A673 (cell line): ENCODE measurements at regions not wholly inside any gene's neighbourhood (a gene's known extent, or its start where the extent isn't known, plus 50 kb on each side); places are given as distances from the start of the nearest gene placed in this dataset.

ENCODE experiments used
- BruUV-seq: library from RNA; stranded (reverse); fragments of 400-500 nt; replicated peaks from 2 replicates; lab custom pipeline; 2021; lab: Mats Ljungman, UMichigan
- CTCF ChIA-PET: fragments of 300-600 bp; sonication (Branson Sonifier 250); formaldehyde crosslinking; loops from one replicate; lab custom pipeline; 2022; ENCODE audit warnings: antibody characterized with exemption; lab: Charles Lee
- POLR2A ChIA-PET: fragments of 300-600 bp; sonication (Branson Sonifier 250); formaldehyde crosslinking; loops from one replicate; lab custom pipeline; 2022; ENCODE audit warnings: antibody characterized with exemption; ENCODE audit not compliant: low non-redundant PET; lab: Charles Lee
- DNase-seq: peaks from one replicate; pipeline ENCODE4 v3.0.0-alpha.2; 2015; ENCODE audit warnings: low spot score
- H3K27ac ChIP-seq: fragments of 200-600 bp; sonication (generic); 2 replicates; pipeline ENCODE4 v1.5.1; 2016; ENCODE audit warnings: mixed run types, low read depth, mild to moderate bottlenecking, mixed read lengths, antibody characterized with exemption, low read length; ENCODE audit not compliant: poor library complexity, severe bottlenecking
- H3K27me3 ChIP-seq: fragments of 200-600 bp; sonication (generic); replicated peaks from 2 replicates; pipeline ENCODE4 v1.6.1; 2017; ENCODE audit warnings: mixed run types, low read depth, mild to moderate bottlenecking, mixed read lengths, antibody characterized with exemption, low read length; ENCODE audit not compliant: insufficient read depth, poor library complexity
- H3K36me3 ChIP-seq: fragments of 200-600 bp; sonication (generic); 2 replicates; pipeline ENCODE4 v1.6.1; 2016; ENCODE audit warnings: mixed run types, mild to moderate bottlenecking, mixed read lengths, antibody characterized with exemption, low read length; ENCODE audit not compliant: insufficient read depth, poor library complexity, severe bottlenecking
- H3K4me1 ChIP-seq: fragments of 200-600 bp; sonication (generic); 2 replicates; pipeline ENCODE4 v1.6.1; 2017; ENCODE audit warnings: mixed run types, mild to moderate bottlenecking, mixed read lengths, antibody characterized with exemption, low read length; ENCODE audit not compliant: insufficient read depth, poor library complexity, severe bottlenecking
- H3K4me3 ChIP-seq: fragments of 200-600 bp; sonication (generic); 2 replicates; pipeline ENCODE4 v1.5.1; 2016; ENCODE audit warnings: low read depth, mixed run types, mild to moderate bottlenecking, mixed read lengths, low read length; ENCODE audit not compliant: poor library complexity, severe bottlenecking
- H3K9me3 ChIP-seq: fragments of 200-600 bp; sonication (generic); 2 replicates; pipeline ENCODE4 v1.6.1; 2016; ENCODE audit warnings: mixed run types, low read depth, mild to moderate bottlenecking, mixed read lengths, antibody characterized with exemption, low read length; ENCODE audit not compliant: poor library complexity, severe bottlenecking
- EZH2 ChIP-seq: fragments of 200-600 bp; sonication (generic); IDR thresholded peaks from 2 replicates; pipeline ENCODE4 v1.6.1; 2017; ENCODE audit warnings: borderline replicate concordance, low read depth, mild to moderate bottlenecking, mixed read lengths, antibody characterized with exemption, low read length; ENCODE audit not compliant: poor library complexity, severe bottlenecking
- intact Hi-C: fragments of 100-400 bp; cut with micrococcal nuclease; formaldehyde crosslinking; loops from one replicate; pipeline ENCODE4 v1.10.0; 2022; ENCODE audit not compliant: unreplicated experiment
- TF ChIP-seq, protein P1 (sequence below): fragments of 300-800, 200-600 bp; sonication (generic); conservative IDR thresholded peaks from 2 replicates; pipeline ENCODE4 v1.5.1; 2017; ENCODE audit warnings: low read depth, mild to moderate bottlenecking, antibody characterized with exemption, low read length, moderate library complexity, mixed read lengths

- CTCF ChIA-PET = no interaction called here
- intact Hi-C loops = no loop called here
Observed at GRCh38 chr6:42503894-42504293, 52.2 kb upstream of the TRERF1 start.

GRCh38 chr6:42502990-42503389 is 51.3 kb upstream of the TRERF1 start:
- intact Hi-C loops = no loop called here

More at GRCh38 chr6:42503894-42504293, 52.2 kb upstream of the TRERF1 start:
- H3K27ac ChIP-seq = no peak overlapping the region
- no peaks in the 10 kb centered on the region for H3K4me1 ChIP-seq
- TF ChIP-seq, protein P1, sequence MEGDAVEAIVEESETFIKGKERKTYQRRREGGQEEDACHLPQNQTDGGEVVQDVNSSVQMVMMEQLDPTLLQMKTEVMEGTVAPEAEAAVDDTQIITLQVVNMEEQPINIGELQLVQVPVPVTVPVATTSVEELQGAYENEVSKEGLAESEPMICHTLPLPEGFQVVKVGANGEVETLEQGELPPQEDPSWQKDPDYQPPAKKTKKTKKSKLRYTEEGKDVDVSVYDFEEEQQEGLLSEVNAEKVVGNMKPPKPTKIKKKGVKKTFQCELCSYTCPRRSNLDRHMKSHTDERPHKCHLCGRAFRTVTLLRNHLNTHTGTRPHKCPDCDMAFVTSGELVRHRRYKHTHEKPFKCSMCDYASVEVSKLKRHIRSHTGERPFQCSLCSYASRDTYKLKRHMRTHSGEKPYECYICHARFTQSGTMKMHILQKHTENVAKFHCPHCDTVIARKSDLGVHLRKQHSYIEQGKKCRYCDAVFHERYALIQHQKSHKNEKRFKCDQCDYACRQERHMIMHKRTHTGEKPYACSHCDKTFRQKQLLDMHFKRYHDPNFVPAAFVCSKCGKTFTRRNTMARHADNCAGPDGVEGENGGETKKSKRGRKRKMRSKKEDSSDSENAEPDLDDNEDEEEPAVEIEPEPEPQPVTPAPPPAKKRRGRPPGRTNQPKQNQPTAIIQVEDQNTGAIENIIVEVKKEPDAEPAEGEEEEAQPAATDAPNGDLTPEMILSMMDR = no peak
- TF ChIP-seq EZH2 = no peak
- BruUV-seq = no TSS peak
- H3K36me3 ChIP-seq = no peaks in the 10 kb centered on the region
- POLR2A ChIA-PET = no interaction called here
- no peak for DNase-seq
- H3K9me3 ChIP-seq = no peaks in the 10 kb centered on the region
- no peak overlapping the region for H3K4me3 ChIP-seq
- no peaks in the 10 kb centered on the region for H3K27me3 ChIP-seq

DNA sequence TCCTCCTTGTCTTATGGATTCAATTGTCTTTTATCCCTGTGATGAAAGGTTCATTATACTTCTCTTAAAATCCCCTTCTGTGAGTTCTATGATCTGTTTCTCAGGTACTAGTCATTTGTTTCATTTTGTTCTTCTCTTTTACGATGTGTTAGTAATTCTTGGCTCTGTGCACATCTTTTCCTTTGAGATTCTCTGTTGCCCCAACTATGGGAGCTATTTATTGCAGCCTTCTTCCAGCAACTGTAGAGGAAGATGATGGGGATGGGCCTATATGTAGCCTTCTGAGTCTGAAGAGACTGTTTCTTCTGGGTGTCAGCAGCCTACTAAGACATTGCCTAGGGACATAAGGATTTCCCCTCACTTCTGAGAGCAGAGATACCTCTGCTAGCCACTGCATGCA is 50.4 kb upstream of the TRERF1 start:
- no peak overlapping the region for H3K27ac ChIP-seq
- CTCF ChIA-PET = no interaction called here
- DNase-seq = no peak
- POLR2A ChIA-PET = interaction anchor here (0.5 kb wide), 1 partner anchor 285 kb away, joined by 3 read pairs; no protein-coding TSS in a partner anchor
- no peaks in the 10 kb centered on the region for H3K4me1 ChIP-seq
- BruUV-seq = no TSS peak
- no peaks in the 10 kb centered on the region for H3K9me3 ChIP-seq
- intact Hi-C loops = no loop called here
- H3K27me3 ChIP-seq = no peaks in the 10 kb centered on the region
- no peak overlapping the region for H3K4me3 ChIP-seq
- TF ChIP-seq, protein P1 = no peak
- TF ChIP-seq EZH2 = no peak
- no peaks in the 10 kb centered on the region for H3K36me3 ChIP-seq

More at GRCh38 chr6:42502990-42503389, 51.3 kb upstream of the TRERF1 start:
- CTCF ChIA-PET = no interaction called here
- Histone ChIP-seq H3K9me3 (no peaks in the 10 kb centered on the region), H3K27ac (no peak overlapping the region), H3K36me3 (no peaks in the 10 kb centered on the region), H3K4me1 (no peaks in the 10 kb centered on the region), H3K27me3 (no peaks in the 10 kb centered on the region), H3K4me3 (no peak overlapping the region)
- POLR2A ChIA-PET = no interaction called here
- BruUV-seq = no TSS peak
- TF ChIP-seq EZH2 = no peak
- TF ChIP-seq, protein P1 = no peak
- no peak for DNase-seq
